SK-N-SH (cell line): ENCODE measurements at regions not wholly inside any gene's neighbourhood (a gene's known extent, or its start where the extent isn't known, plus 50 kb on each side); places are given as distances from the start of the nearest gene placed in this dataset.

ENCODE experiments used
- CTCF ChIA-PET: fragments of 300-600, 350-600 bp; formaldehyde crosslinking; extraction: SDS; loops from one replicate; lab custom pipeline; 2021; lab: Yijun Ruan, JAX
- POLR2A ChIA-PET: fragments of 350-600 bp; sonication (Branson Sonifier 250); formaldehyde crosslinking; extraction: SDS; loops from one replicate; lab custom pipeline; 2020; ENCODE audit warnings: antibody characterized with exemption, inconsistent platforms; lab: Yijun Ruan, JAX
- DNase-seq: peaks from one replicate; pipeline ENCODE4 v3.0.0; 2012
- H2AFZ ChIP-seq: fragments of 200-600 bp; sonication (generic); 2 replicates; pipeline ENCODE4 v1.8.1; 2016; ENCODE audit warnings: antibody characterized with exemption, mild to moderate bottlenecking, low read depth
- H3F3A ChIP-seq: fragments of 200-600 bp; sonication (generic); replicated peaks from 2 replicates; pipeline ENCODE3; 2016; ENCODE audit warnings: antibody characterized with exemption, mild to moderate bottlenecking; ENCODE audit not compliant: insufficient read depth
- H3K27ac ChIP-seq, 2 experiments: fragments of 200-500 bp in 1 of 2; fragments of 200-600 bp in 1 of 2; sonication (Bioruptor generic) in 1 of 2; sonication (generic), shearing (Covaris generic) in 1 of 2; 2 replicates each; pipeline versions ENCODE4 v1.5.1 to v1.6.1; 2014 to 2016; ENCODE audit warnings: low read depth in 2 of 2, inconsistent platforms in 1 of 2, low read length in 1 of 2, mild to moderate bottlenecking in 1 of 2, mixed read lengths in 1 of 2
- H3K27me3 ChIP-seq: fragments of 200-600 bp; sonication (generic), shearing (Covaris generic); 2 replicates; pipeline ENCODE4 v1.6.1; 2016; ENCODE audit warnings: mixed run types; ENCODE audit not compliant: insufficient read depth
- H3K36me3 ChIP-seq, 2 experiments: fragments of 200-500 bp in 1 of 2; fragments of 200-600 bp in 1 of 2; sonication (Bioruptor generic) in 1 of 2; sonication (generic) in 1 of 2; replicated peaks in 1 of 2; 2 replicates each; pipeline versions ENCODE3 to v1.5.1; 2014 to 2016; ENCODE audit warnings: low read length in 1 of 2, mild to moderate bottlenecking in 1 of 2; ENCODE audit not compliant: insufficient read depth in 2 of 2, control insufficient read depth in 1 of 2
- H3K4me1 ChIP-seq, 2 experiments: fragments of 200-500 bp in 1 of 2; fragments of 200-600 bp in 1 of 2; sonication (Bioruptor generic) in 1 of 2; sonication (generic), shearing (Covaris generic) in 1 of 2; 2 replicates each; pipeline versions ENCODE4 v1.5.1 to v1.6.1; 2014 to 2016; ENCODE audit warnings: low read depth in 1 of 2, low read length in 1 of 2, mixed run types in 1 of 2; ENCODE audit not compliant: insufficient read depth in 2 of 2, control insufficient read depth in 1 of 2
- H3K4me2 ChIP-seq: fragments of 200-600 bp; sonication (generic), shearing (Covaris generic); 2 replicates; pipeline ENCODE4 v1.6.1; 2017; ENCODE audit warnings: mixed run types
- H3K4me3 ChIP-seq, 2 experiments: fragments of 200-500 bp in 1 of 2; fragments of 200-600 bp in 1 of 2; sonication (Bioruptor generic) in 1 of 2; sonication (generic), shearing (Covaris generic) in 1 of 2; 2 replicates each; pipeline versions ENCODE4 v1.5.1 to v1.8.1; 2014 to 2016; ENCODE audit warnings: low read depth in 2 of 2, inconsistent platforms in 1 of 2, low read length in 1 of 2, mild to moderate bottlenecking in 1 of 2, mixed read lengths in 1 of 2, moderate library complexity in 1 of 2
- H3K79me2 ChIP-seq: fragments of 200-600 bp; sonication (generic); 2 replicates; pipeline ENCODE4 v1.8.1; 2017; ENCODE audit warnings: mild to moderate bottlenecking; ENCODE audit not compliant: insufficient read depth
- H3K9ac ChIP-seq: fragments of 200-600 bp; sonication (generic); 2 replicates; pipeline ENCODE4 v1.6.1; 2017; ENCODE audit warnings: mixed run types
- H3K9me2 ChIP-seq: fragments of 200-600 bp; sonication (generic); 2 replicates; pipeline ENCODE4 v1.6.1; 2017; ENCODE audit warnings: mixed run types
- H3K9me3 ChIP-seq: fragments of 200-600 bp; sonication (generic); 2 replicates; pipeline ENCODE4 v1.6.1; 2017; ENCODE audit warnings: mixed run types, mild to moderate bottlenecking, moderate library complexity
- H4K20me1 ChIP-seq: fragments of 200-600 bp; sonication (generic); 2 replicates; pipeline ENCODE4 v1.6.1; 2017; ENCODE audit warnings: mild to moderate bottlenecking, mixed run types; ENCODE audit not compliant: insufficient read depth
- EZH2phosphoT487 ChIP-seq: fragments of 200-600 bp; sonication (generic); IDR thresholded peaks from 2 replicates; pipeline ENCODE4 v1.6.1; 2017; ENCODE audit warnings: low read depth, mixed run types, mild to moderate bottlenecking, antibody characterized with exemption, moderate library complexity, borderline replicate concordance
- FOSL2 ChIP-seq: IDR thresholded peaks from 2 replicates; pipeline ENCODE4 v1.4.0; 2012; ENCODE audit warnings: low read depth, mild to moderate bottlenecking, moderate library complexity, borderline replicate concordance
- FOXJ3 ChIP-seq: sonication (generic); formaldehyde crosslinking; IDR thresholded peaks from 2 replicates; pipeline ENCODE4 v1.5.1; 2020; ENCODE audit warnings: mild to moderate bottlenecking, missing genetic modification reagents
- FOXM1 ChIP-seq: IDR thresholded peaks from 2 replicates; pipeline ENCODE4 v1.4.0; 2012; ENCODE audit warnings: low read depth, mild to moderate bottlenecking
- GATA2 ChIP-seq: sonication (generic); formaldehyde crosslinking; IDR thresholded peaks from 2 replicates; pipeline ENCODE4 v1.5.0; 2020; ENCODE audit warnings: mild to moderate bottlenecking, missing genetic modification reagents
- IRF3 ChIP-seq: fragments of 150-350 bp; IDR thresholded peaks from 2 replicates; pipeline ENCODE4 v1.6.1; 2016; ENCODE audit warnings: mild to moderate bottlenecking, low read depth, low read length
- JUND ChIP-seq: IDR thresholded peaks from 2 replicates; pipeline ENCODE4 v1.4.0; 2012
- RFX5 ChIP-seq: IDR thresholded peaks from 2 replicates; pipeline ENCODE4 v1.6.1; 2012; ENCODE audit warnings: mild to moderate bottlenecking, improper control_type of control experiment, low read length
- RXRA ChIP-seq: IDR thresholded peaks from 2 replicates; pipeline ENCODE4 v1.4.0; 2012; ENCODE audit warnings: low read depth, mild to moderate bottlenecking, borderline replicate concordance
- USF1 ChIP-seq: IDR thresholded peaks from 2 replicates; pipeline ENCODE4 v1.4.0; 2012; ENCODE audit warnings: low read depth, borderline replicate concordance
- WGBS: methylation state at CpG from one replicate; pipeline ENCODE4 v1.1.6; 2017; ENCODE audit warnings: low lambda C conversion rate; 5-methylcytosine and 5-hydroxymethylcytosine counted together

GRCh38 chr3:193772422-193772763 is 179.4 kb downstream of the OPA1 start:
- Histone ChIP-seq H4K20me1 (no peaks in the 10 kb centered on the region), H3K27ac (no peak overlapping the region), H3K4me3 (no peak overlapping the region), H3K9me3 (no peaks in the 10 kb centered on the region), H3K79me2 (no peaks in the 10 kb centered on the region), H3K27me3 (peaks cover 17% of the 10 kb centered on the region; the same call in 1 of the 2 replicates), H3K4me2 (no peak overlapping the region), H2AFZ (no peak overlapping the region), H3F3A (no peaks in the 10 kb centered on the region), H3K9me2 (no peaks in the 10 kb centered on the region), H3K36me3 (no peaks in the 10 kb centered on the region), H3K4me1 (peaks cover 0 to under 1% of the 10 kb centered on the region in 2 experiments; a peak in 2 of 4 replicates), H3K9ac (no peak overlapping the region)
- no peak for DNase-seq
- ChIA-PET CTCF (interaction anchor here (0.9 to 1.1 kb wide), 2 partner anchors 9 to 15 kb away, joined by 3 read pairs; no protein-coding TSS in a partner anchor), POLR2A (no interaction called here)
- WGBS: 77% methylated on average over 8 of the region's 9 CpGs
- TF ChIP-seq USF1: no peak
- TF ChIP-seq GATA2 (CRISPR knock-in tag): no peak
- no peak for TF ChIP-seq RXRA
- TF ChIP-seq FOXJ3 (CRISPR knock-in tag): no peak
- TF ChIP-seq JUND: no peak
- TF ChIP-seq FOSL2: no peak
- no peak for TF ChIP-seq IRF3
- no peak for TF ChIP-seq RFX5

GRCh38 chr3:193773266-193774220 is 180.5 kb downstream of the OPA1 start:
- Histone ChIP-seq H3K79me2 (no peaks in the 10 kb centered on the region), H3K27ac (no peak overlapping the region), H3K9me3 (no peaks in the 10 kb centered on the region; the same call in 1 of the 2 replicates), H3F3A (no peaks in the 10 kb centered on the region), H4K20me1 (no peaks in the 10 kb centered on the region), H3K4me3 (no peak overlapping the region), H3K36me3 (no peaks in the 10 kb centered on the region), H3K4me1 (peaks cover 0 to 3% of the 10 kb centered on the region in 2 experiments; a peak in 3 of 4 replicates), H3K9me2 (no peaks in the 10 kb centered on the region), H3K4me2 (no peak overlapping the region), H3K27me3 (peaks cover 19% of the 10 kb centered on the region; the same call in 1 of the 2 replicates)
- DNase-seq: no peak
- ChIA-PET CTCF (interaction anchor here (0.9 kb wide), 1 partner anchor 8 kb away, joined by 3 read pairs; no protein-coding TSS in a partner anchor), POLR2A (no interaction called here)
- WGBS: 34% methylated on average over 7 of the region's 8 CpGs
- no peak for TF ChIP-seq EZH2phosphoT487
- no peak for TF ChIP-seq FOXM1
- TF ChIP-seq, all 33 proteins: peak for 0
- no peak overlapping the region for H3K9ac ChIP-seq
- H2AFZ ChIP-seq: no peak overlapping the region
